Cardiac septum (tissue), 1 donor: ENCODE measurements at regions not wholly inside any gene's neighbourhood (a gene's known extent, or its start where the extent isn't known, plus 50 kb on each side); places are given as distances from the start of the nearest gene placed in this dataset.

Source experiments
- DNase-seq: peaks from one replicate; pipeline ENCODE4 v3.0.0-alpha.2; 2020; ENCODE audit warnings: low spot score
- intact Hi-C: fragments of 100-400 bp; cut with DNase I; formaldehyde crosslinking; loops from one replicate; pipeline ENCODE4 v1.14.0; 2022
- donor health status: DM: no; HTN: no; CAD: no.

- intact Hi-C loops = no loop called here
- DNase-seq = no peak
These were observed 62.0 kb upstream of the RNU6ATAC start for GRCh38 chr9:134226221-134226930.

DNA sequence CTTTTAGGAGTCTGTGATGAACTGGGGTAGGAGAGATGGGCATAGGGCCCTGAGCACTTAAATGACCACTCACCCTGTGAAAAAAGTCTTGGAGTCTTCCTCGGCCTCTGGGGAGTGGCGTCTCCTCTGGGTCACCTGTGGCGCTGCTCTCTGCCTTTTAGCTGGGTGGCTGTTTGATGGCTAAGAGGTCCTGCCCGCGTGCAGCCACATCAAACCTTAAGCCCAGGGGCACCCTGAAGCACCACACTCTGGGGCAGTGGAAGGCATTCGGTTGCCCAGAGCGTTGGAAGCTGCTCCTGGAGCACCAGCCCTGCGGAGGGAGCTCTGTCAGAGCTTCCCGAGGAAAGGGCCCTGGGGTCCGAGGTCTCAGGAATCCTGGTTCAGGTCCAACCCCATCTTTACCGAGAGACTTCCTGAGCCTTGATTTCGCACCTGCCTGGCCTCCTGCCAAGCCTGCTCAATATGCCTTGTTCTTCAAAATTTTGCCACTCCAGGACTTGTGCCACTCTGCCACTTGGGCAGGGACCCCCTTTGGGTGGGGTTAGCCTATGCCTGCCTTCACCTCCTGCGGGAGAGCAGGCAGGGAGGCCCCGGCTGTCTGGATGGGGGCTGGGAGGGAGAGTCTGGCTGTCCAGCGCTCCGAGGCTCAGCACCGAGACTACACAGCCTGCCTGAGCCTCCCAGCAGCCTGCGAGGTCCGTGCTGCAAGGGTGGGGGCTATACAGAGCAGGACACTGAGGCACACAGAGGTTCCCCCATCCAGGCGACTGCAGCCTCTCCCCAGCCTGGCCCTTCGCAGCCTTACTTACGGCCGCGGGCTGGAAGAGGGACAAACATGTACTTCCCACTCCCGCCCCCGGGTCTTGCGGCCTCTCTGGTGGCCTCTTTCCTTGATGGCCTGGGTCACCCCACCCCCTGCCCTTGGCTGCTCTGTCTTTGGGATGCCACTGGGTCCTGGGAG is 63.4 kb upstream of the RNU6ATAC start:
- intact Hi-C loops = no loop called here
- no peak for DNase-seq

GRCh38 chr9:134228649-134229048 is 64.3 kb upstream of the RNU6ATAC start:
- no peak for DNase-seq
- intact Hi-C loops = no loop called here

GRCh38 chr9:134229466-134230091 is 65.2 kb upstream of the RNU6ATAC start:
- no peak for DNase-seq
- intact Hi-C loops = no loop called here

GRCh38 chr9:134230092-134230941 is 66.0 kb upstream of the RNU6ATAC start:
- intact Hi-C loops = no loop called here
- DNase-seq = no peak

DNA sequence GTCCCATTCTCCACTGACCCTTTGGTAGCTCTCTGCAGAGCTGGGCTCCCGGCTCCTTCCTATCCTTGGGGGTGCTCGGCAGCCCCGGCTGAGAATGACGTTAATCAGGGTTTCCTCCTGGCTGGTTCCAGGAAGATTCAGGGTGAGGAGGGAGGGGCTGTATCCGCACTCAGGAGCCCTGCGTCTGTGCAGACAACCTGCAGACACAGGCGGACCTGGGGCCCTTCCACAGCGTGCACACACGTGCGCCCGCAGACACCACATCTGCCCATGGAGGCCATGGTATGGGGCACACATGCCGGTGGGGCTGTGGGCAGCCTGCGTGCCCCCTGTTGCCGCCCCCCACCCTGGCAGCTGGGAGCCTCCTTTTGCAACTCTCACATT is 66.6 kb upstream of the RNU6ATAC start:
- intact Hi-C loops = no loop called here
- DNase-seq = no peak

GRCh38 chr9:134231330-134231745 is 67.0 kb upstream of the RNU6ATAC start:
- intact Hi-C loops = no loop called here
- no peak for DNase-seq

GRCh38 chr9:134231767-134232166 is 67.4 kb upstream of the RNU6ATAC start:
- intact Hi-C loops = no loop called here

GRCh38 chr9:134233022-134233421 is 68.7 kb upstream of the RNU6ATAC start:
- intact Hi-C loops = no loop called here
- DNase-seq = no peak

More at GRCh38 chr9:134231767-134232166, 67.4 kb upstream of the RNU6ATAC start:
- no peak for DNase-seq

DNA sequence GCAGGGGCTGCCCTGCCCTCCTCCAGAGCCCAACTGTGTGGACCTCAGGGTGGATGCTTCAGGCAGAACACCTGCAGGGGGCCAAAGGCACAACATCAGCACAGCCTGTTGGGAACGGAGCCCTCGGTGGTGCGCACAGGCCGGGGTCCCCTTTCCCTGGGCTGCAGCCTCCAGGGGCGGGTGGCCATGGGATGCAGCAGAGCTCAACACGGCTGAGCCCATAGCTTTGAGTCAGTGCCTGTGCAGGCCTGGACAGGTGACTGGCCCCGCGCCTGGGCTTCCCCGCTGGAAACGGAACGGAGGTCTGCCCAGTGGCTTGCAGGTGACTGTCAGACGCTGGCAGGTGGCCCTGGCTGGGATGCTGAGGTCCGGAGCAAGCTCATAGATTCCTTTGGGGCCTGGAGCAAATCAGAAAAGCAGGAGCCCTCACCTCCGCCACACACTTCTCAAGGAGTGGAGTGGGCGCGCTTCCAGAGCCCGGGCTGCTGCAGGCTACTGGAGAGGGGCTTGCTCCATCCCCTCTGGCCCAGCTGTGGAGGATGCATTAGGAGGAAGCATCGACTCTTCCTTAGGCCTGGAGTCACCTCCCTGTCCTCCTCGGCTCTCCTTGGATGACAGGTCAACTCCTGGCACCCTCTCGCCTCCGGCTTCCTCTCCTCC is 69.8 kb upstream of the RNU6ATAC start:
- no peak for DNase-seq
- intact Hi-C loops = no loop called here

- DNase-seq = no peak
- intact Hi-C loops = no loop called here
These were observed 70.5 kb upstream of the RNU6ATAC start for GRCh38 chr9:134234687-134235359.

GRCh38 chr9:134235366-134235765 is 71.0 kb upstream of the RNU6ATAC start:
- intact Hi-C loops = no loop called here
- no peak for DNase-seq

DNA sequence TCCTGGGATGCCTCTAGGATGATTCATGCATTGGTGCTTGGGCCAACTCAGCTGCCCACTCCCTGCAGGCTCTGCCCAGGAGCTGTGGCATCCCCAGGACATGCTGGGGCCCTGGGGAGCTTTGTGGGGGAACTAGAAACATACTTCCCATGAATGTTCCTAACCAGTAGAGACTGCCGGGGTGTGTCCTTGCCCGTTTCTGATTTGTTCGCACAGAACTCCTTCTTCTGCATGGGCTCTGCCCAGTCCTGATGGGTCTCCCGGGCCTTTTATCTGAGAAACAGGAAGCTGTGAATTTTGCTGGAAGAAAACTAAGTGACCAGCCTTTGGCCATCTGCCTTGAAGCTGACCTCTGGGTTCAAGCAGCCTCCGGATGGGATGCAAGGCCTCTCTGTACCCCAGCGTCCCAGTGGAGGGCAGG is 71.6 kb upstream of the RNU6ATAC start:
- DNase-seq = no peak
- intact Hi-C loops = no loop called here

DNA sequence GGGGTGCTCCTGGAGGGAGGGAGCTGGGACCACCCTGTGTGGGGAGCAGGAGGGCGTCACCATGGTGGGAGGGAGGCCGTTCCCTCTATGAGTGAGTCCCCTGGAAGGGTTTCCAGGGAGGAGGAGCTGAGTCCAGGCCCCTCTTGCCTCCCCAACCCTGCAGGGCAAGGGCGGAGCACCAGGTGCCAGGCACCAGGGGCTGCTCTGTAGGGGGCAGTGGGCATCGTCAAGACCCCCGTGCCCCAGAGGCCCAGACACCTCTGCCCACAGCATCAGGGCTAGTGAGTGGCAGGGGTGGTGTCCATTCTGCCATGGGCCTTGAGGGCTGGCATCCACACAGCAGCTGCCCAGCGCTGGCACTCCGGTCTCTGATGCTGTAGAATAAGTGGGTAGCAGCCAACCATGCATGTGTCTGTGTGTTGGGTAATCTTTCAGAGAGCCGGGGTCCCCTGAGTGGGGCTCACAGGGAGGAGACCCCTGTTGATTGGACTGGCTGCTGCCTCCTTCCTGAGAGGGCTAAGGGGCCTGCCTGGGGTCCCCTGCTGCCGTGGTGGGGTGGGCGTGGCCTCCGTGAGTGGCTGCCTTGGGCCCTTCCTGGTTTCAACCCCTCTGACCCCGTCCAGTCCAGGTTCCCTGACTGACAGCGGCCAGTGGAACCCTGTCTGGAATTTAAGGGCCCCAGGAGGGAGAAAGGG is 72.7 kb upstream of the RNU6ATAC start:
- intact Hi-C loops = no loop called here
- no peak for DNase-seq

GRCh38 chr9:134237630-134238265 is 73.4 kb upstream of the RNU6ATAC start:
- DNase-seq = no peak
- intact Hi-C loops = no loop called here

DNA sequence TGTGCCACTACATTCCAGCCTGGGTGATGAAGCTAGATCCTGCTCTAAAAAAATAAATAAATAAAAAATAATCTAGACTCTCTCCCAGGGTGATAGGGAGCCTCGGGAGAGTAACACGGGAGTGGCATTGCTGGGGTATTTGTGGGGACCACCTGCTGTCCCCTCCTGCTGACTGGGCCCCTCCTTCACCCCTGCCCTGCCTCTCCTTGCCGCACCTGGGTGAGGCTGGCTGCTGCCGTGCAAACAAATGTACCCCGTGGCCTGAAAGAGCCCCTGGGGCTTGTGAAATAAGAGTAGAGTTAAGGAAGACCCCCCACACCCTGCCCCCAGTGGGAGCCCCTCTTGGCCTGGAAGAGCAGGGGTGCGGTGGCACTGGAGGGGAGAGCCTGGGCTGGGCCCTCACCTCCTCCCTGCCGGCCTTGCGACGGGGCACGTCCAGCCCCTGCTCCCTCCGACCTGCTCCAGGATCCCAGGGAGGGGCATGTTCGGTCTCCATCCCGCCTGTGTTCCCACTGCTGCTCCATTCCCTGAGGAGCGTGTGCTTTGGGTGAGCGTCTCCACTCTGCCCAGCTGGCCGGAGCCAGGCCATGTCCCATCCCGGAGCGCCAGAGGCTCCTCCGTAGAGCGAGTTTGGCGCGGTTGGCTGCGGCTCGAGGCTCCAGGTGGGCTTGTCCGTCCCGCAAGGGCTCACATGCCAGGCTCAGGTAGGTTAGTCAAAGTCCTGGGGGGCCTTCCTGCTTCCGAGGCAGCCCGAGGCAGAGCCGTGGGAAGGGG is 75.0 kb upstream of the RNU6ATAC start:
- intact Hi-C loops = no loop called here
- no peak for DNase-seq

GRCh38 chr9:134239939-134240338 is 75.6 kb upstream of the RNU6ATAC start:
- intact Hi-C loops = no loop called here

More at GRCh38 chr9:134239939-134240338, 75.6 kb upstream of the RNU6ATAC start:
- DNase-seq = no peak
